OCI-LY3 (cell line): ENCODE measurements at regions not wholly inside any gene's neighbourhood (a gene's known extent, or its start where the extent isn't known, plus 50 kb on each side); places are given as distances from the start of the nearest gene placed in this dataset.

Experiments used
- H2AFZ ChIP-seq: fragments of 200-600, 300-600 bp; shearing (Covaris generic); 2 replicates; pipeline ENCODE4 v1.6.0; 2014; ENCODE audit warnings: antibody characterized with exemption, low read depth, low read length
- H3K27ac ChIP-seq: fragments of 200-600, 300-600 bp; sonication (generic); 2 replicates; pipeline ENCODE4 v1.5.1; 2014; ENCODE audit warnings: mild to moderate bottlenecking, low read length, moderate library complexity, mixed read lengths
- H3K27me3 ChIP-seq: fragments of 200-600, 300-600 bp; sonication (generic); 2 replicates; pipeline ENCODE4 v1.6.1; 2014; ENCODE audit warnings: low read depth, low read length, mixed read lengths
- H3K36me3 ChIP-seq: fragments of 200-600, 300-600 bp; sonication (generic); replicated peaks from 2 replicates; pipeline ENCODE3; 2014; ENCODE audit warnings: low read depth, low read length, mixed read lengths
- H3K4me1 ChIP-seq: fragments of 300-600, 200-600 bp; sonication (generic); 2 replicates; pipeline ENCODE4 v1.6.1; 2014; ENCODE audit warnings: low read length, mixed read lengths
- H3K4me2 ChIP-seq: fragments of 200-600, 300-600 bp; sonication (generic); 2 replicates; pipeline ENCODE4 v1.6.1; 2014; ENCODE audit warnings: low read length, mixed read lengths
- H3K4me3 ChIP-seq: fragments of 300-600, 200-600 bp; sonication (generic); 2 replicates; pipeline ENCODE4 v1.5.1; 2014; ENCODE audit warnings: antibody characterized with exemption, mild to moderate bottlenecking, low read length, moderate library complexity
- H3K79me2 ChIP-seq: fragments of 300-600, 200-600 bp; shearing (Covaris generic); 2 replicates; pipeline ENCODE4 v1.6.1; 2014; ENCODE audit warnings: mild to moderate bottlenecking, low read length, mixed read lengths
- H3K9ac ChIP-seq: fragments of 300-600, 200-600 bp; shearing (Covaris generic); 2 replicates; pipeline ENCODE4 v1.6.0; 2014; ENCODE audit warnings: mild to moderate bottlenecking, low read length, moderate library complexity
- H3K9me3 ChIP-seq: fragments of 200-600, 300-600 bp; shearing (Covaris generic); 2 replicates; pipeline ENCODE4 v1.6.1; 2014; ENCODE audit warnings: low read length, mixed read lengths; ENCODE audit not compliant: insufficient read depth
- H4K20me1 ChIP-seq: fragments of 200-600, 300-600 bp; sonication (generic); 2 replicates; pipeline ENCODE4 v1.6.1; 2016; ENCODE audit warnings: low read length, mixed read lengths; ENCODE audit not compliant: insufficient read depth
- CTCF ChIP-seq: fragments of 200-600, 300-600 bp; sonication (generic); IDR thresholded peaks from 2 replicates; pipeline ENCODE4 v1.5.1; 2014; ENCODE audit warnings: antibody characterized with exemption, low read length, low read depth
- EZH2phosphoT487 ChIP-seq: fragments of 200-600 bp; shearing (Covaris generic); IDR thresholded peaks from 2 replicates; pipeline ENCODE4 v1.6.1; 2018; ENCODE audit warnings: antibody characterized with exemption, mixed run types, low read depth

GRCh38 chr4:98802770-98803198 lies 126.1 kb downstream of the EIF4E start:
- H3K9ac ChIP-seq = no peak overlapping the region
- TF ChIP-seq EZH2phosphoT487 = no peak
- TF ChIP-seq CTCF = no peak
- no peaks in the 10 kb centered on the region for H3K9me3 ChIP-seq
- no peaks in the 10 kb centered on the region for H4K20me1 ChIP-seq
- H3K36me3 ChIP-seq = no peaks in the 10 kb centered on the region
- no peak overlapping the region for H3K4me3 ChIP-seq
- H3K27me3 ChIP-seq = no peaks in the 10 kb centered on the region
- no peak overlapping the region for H2AFZ ChIP-seq
- no peak overlapping the region for H3K27ac ChIP-seq
- no peaks in the 10 kb centered on the region for H3K79me2 ChIP-seq
- H3K4me2 ChIP-seq = no peak overlapping the region
- no peaks in the 10 kb centered on the region for H3K4me1 ChIP-seq

- H3K27ac ChIP-seq = no peak overlapping the region
These were observed 127.6 kb downstream of the EIF4E start for GRCh38 chr4:98801259-98801725.

GRCh38 chr4:98796991-98797390 lies 131.9 kb downstream of the EIF4E start:
- no peaks in the 10 kb centered on the region for H3K79me2 ChIP-seq
- H3K27ac ChIP-seq = no peak overlapping the region
- no peak overlapping the region for H3K9ac ChIP-seq
- no peaks in the 10 kb centered on the region for H3K9me3 ChIP-seq
- no peak overlapping the region for H3K4me3 ChIP-seq
- no peaks in the 10 kb centered on the region for H3K36me3 ChIP-seq
- no peak overlapping the region for H3K4me2 ChIP-seq
- H3K27me3 ChIP-seq = no peaks in the 10 kb centered on the region
- H4K20me1 ChIP-seq = no peaks in the 10 kb centered on the region
- H2AFZ ChIP-seq = no peak overlapping the region
- no peaks in the 10 kb centered on the region for H3K4me1 ChIP-seq
- TF ChIP-seq EZH2phosphoT487 (no peak), CTCF (no peak)

More at GRCh38 chr4:98801259-98801725, 127.6 kb downstream of the EIF4E start:
- H4K20me1 ChIP-seq = no peaks in the 10 kb centered on the region
- no peak overlapping the region for H3K4me3 ChIP-seq
- no peaks in the 10 kb centered on the region for H3K79me2 ChIP-seq
- no peak overlapping the region for H3K9ac ChIP-seq
- H3K4me2 ChIP-seq = no peak overlapping the region
- no peaks in the 10 kb centered on the region for H3K27me3 ChIP-seq
- TF ChIP-seq EZH2phosphoT487 (no peak), CTCF (no peak)
- no peaks in the 10 kb centered on the region for H3K36me3 ChIP-seq
- H3K4me1 ChIP-seq = no peaks in the 10 kb centered on the region
- no peaks in the 10 kb centered on the region for H3K9me3 ChIP-seq
- no peak overlapping the region for H2AFZ ChIP-seq

- no peak overlapping the region for H3K4me2 ChIP-seq
- no peaks in the 10 kb centered on the region for H3K79me2 ChIP-seq
- H3K27ac ChIP-seq = no peak overlapping the region
- H3K9me3 ChIP-seq = no peaks in the 10 kb centered on the region
- no peaks in the 10 kb centered on the region for H3K36me3 ChIP-seq
- no peaks in the 10 kb centered on the region for H3K4me1 ChIP-seq
- TF ChIP-seq CTCF = no peak
- no peak for TF ChIP-seq EZH2phosphoT487
- H2AFZ ChIP-seq = no peak overlapping the region
- H3K4me3 ChIP-seq = no peak overlapping the region
- H4K20me1 ChIP-seq = no peaks in the 10 kb centered on the region
- H3K9ac ChIP-seq = no peak overlapping the region
- no peaks in the 10 kb centered on the region for H3K27me3 ChIP-seq
These were observed 134.2 kb downstream of the EIF4E start for GRCh38 chr4:98794565-98795205.
